Fibroblast of lung (primary cell): ENCODE measurements at regions not wholly inside any gene's neighbourhood (a gene's known extent, or its start where the extent isn't known, plus 50 kb on each side); places are given as distances from the start of the nearest gene placed in this dataset.

ENCODE experiments used
- DNase-seq, 2 donors: peaks; one replicate each; pipeline versions ENCODE4 v3.0.0 to v3.0.0-alpha.2; 2010; ENCODE audit warnings: low read depth in 2 of 2
- H2AFZ ChIP-seq: 2 replicates; pipeline ENCODE4 v1.5.1; 2012; ENCODE audit warnings: low read length, control low read depth, inconsistent platforms
- H3K27ac ChIP-seq: 2 replicates; pipeline ENCODE4 v1.5.1; 2011; ENCODE audit warnings: low read length, control low read depth; ENCODE audit not compliant: insufficient read depth
- H3K27me3 ChIP-seq: 2 replicates; pipeline ENCODE4 v1.5.1; 2011; ENCODE audit warnings: mild to moderate bottlenecking, low read length; ENCODE audit not compliant: control insufficient read depth, insufficient read depth
- H3K36me3 ChIP-seq: 2 replicates; pipeline ENCODE4 v1.5.1; 2011; ENCODE audit warnings: low read length; ENCODE audit not compliant: control insufficient read depth, insufficient read depth
- H3K4me1 ChIP-seq: 2 replicates; pipeline ENCODE4 v1.5.1; 2011; ENCODE audit warnings: low read length; ENCODE audit not compliant: control insufficient read depth, insufficient read depth; ENCODE audit errors: extremely low read depth
- H3K4me2 ChIP-seq: 2 replicates; pipeline ENCODE4 v1.5.1; 2011; ENCODE audit warnings: low read length, control low read depth; ENCODE audit not compliant: insufficient read depth; ENCODE audit errors: extremely low read depth
- H3K4me3 ChIP-seq, 4 experiments: fragments of 200-600 bp in 1 of 4; sonication (generic) in 1 of 4; replicated peaks in 1 of 4; 2 replicates each; pipeline ENCODE4 v1.5.1; 2011 to 2016; ENCODE audit warnings: low read length in 4 of 4, low read depth in 3 of 4, mild to moderate bottlenecking in 3 of 4, control low read depth in 2 of 4, inconsistent platforms in 1 of 4, mixed read lengths in 1 of 4; ENCODE audit not compliant: insufficient read depth in 1 of 4; ENCODE audit errors: control extremely low read depth in 1 of 4
- H3K79me2 ChIP-seq: 2 replicates; pipeline ENCODE4 v1.5.1; 2012; ENCODE audit warnings: mild to moderate bottlenecking, low read length, inconsistent platforms; ENCODE audit not compliant: control insufficient read depth, insufficient read depth
- H3K9ac ChIP-seq: 2 replicates; pipeline ENCODE4 v1.5.1; 2011; ENCODE audit warnings: mild to moderate bottlenecking, low read length, control low read depth; ENCODE audit not compliant: insufficient read depth
- H3K9me3 ChIP-seq: 2 replicates; pipeline ENCODE4 v1.5.1; 2012; ENCODE audit warnings: low read depth, low read length; ENCODE audit not compliant: control insufficient read depth, insufficient read depth
- H4K20me1 ChIP-seq: 2 replicates; pipeline ENCODE4 v1.5.1; 2011; ENCODE audit warnings: low read length; ENCODE audit not compliant: control insufficient read depth, insufficient read depth; ENCODE audit errors: extremely low read depth
- EZH2 ChIP-seq: IDR thresholded peaks from 2 replicates; pipeline ENCODE4 v1.5.1; 2012; ENCODE audit warnings: low read length, control low read depth, mild to moderate bottlenecking; ENCODE audit errors: missing control alignments
- TF ChIP-seq, protein P1 (sequence below), 2 donors: IDR thresholded peaks in 1 of 2; conservative IDR thresholded peaks in 1 of 2; 1 replicate in 1 of 2; 2 replicates in 1 of 2; pipeline ENCODE4 v1.5.1; 2011 to 2012; ENCODE audit warnings: low read length in 2 of 2, control low read depth in 1 of 2, inconsistent platforms in 1 of 2, low read depth in 1 of 2, mild to moderate bottlenecking in 1 of 2

DNA sequence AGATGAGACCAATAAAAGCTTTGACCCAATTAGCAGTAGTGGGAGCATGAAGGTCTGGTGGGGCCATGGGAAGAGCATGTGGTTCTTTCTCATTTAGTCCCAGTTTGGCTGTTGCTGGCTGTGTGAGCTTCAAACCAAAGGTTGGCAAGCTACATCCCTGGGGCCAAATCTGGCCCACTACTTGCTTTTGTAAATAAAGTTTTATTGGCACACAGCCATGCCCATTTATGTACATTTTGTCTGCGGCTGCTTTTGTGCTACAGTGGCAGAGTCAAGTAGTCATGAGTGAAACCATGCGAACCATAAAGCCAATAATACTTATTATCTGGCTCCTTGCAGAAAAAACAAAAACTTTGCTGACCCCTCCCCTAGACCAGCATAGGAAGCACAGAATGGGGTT, 196.9 kb downstream of the PRDM2 start:
- Histone ChIP-seq H3K36me3 (no peaks in the 10 kb centered on the region), H3K79me2 (no peaks in the 10 kb centered on the region), H3K4me1 (no peaks in the 10 kb centered on the region), H3K9me3 (no peaks in the 10 kb centered on the region), H2AFZ (no peak overlapping the region), H3K27me3 (peaks cover 7% of the 10 kb centered on the region), H3K9ac (no peak overlapping the region), H3K4me2 (no peak overlapping the region), H4K20me1 (no peaks in the 10 kb centered on the region), H3K4me3 (no peak overlapping the region), H3K27ac (no peak overlapping the region)
- DNase-seq: no peak
- TF ChIP-seq EZH2: no peak
- TF ChIP-seq, protein P1, sequence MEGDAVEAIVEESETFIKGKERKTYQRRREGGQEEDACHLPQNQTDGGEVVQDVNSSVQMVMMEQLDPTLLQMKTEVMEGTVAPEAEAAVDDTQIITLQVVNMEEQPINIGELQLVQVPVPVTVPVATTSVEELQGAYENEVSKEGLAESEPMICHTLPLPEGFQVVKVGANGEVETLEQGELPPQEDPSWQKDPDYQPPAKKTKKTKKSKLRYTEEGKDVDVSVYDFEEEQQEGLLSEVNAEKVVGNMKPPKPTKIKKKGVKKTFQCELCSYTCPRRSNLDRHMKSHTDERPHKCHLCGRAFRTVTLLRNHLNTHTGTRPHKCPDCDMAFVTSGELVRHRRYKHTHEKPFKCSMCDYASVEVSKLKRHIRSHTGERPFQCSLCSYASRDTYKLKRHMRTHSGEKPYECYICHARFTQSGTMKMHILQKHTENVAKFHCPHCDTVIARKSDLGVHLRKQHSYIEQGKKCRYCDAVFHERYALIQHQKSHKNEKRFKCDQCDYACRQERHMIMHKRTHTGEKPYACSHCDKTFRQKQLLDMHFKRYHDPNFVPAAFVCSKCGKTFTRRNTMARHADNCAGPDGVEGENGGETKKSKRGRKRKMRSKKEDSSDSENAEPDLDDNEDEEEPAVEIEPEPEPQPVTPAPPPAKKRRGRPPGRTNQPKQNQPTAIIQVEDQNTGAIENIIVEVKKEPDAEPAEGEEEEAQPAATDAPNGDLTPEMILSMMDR (conservative IDR thresholded peaks at IDR 0.05 in 1 of 2, IDR thresholded peaks at IDR 0.05 in 1 of 2; ENCODE audit: low read depth in 1 of 2, low read length in 2 of 2): no peak

DNA sequence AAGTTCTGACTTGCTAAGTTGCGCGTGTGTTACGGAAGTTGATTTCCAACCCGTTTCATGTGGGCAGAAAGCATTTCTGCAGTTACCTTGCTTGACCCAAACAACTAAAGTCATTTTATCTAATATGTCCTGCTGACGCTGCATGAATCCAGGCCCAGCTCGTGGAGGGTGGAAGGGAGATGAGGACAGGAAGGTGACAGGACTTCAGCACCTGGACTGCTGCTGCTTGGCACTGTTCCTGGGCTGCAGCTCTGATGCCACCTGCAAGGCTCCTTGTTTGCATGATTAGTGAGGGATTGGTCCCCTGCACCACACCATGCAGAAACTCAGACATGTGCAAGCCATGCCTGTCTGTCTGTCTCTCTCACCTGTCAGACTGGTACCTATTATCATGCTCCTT, 198.4 kb downstream of the PRDM2 start:
- no peak for TF ChIP-seq EZH2
- TF ChIP-seq, protein P1 (conservative IDR thresholded peaks at IDR 0.05 in 1 of 2, IDR thresholded peaks at IDR 0.05 in 1 of 2; ENCODE audit: low read depth in 1 of 2, low read length in 2 of 2): no peak
- no peak overlapping the region for H3K27ac ChIP-seq
- no peaks in the 10 kb centered on the region for H3K27me3 ChIP-seq
- H3K4me1 ChIP-seq: no peaks in the 10 kb centered on the region
- no peak overlapping the region for H2AFZ ChIP-seq
- no peak overlapping the region for H3K9ac ChIP-seq
- H3K36me3 ChIP-seq: no peaks in the 10 kb centered on the region
- H3K4me3 ChIP-seq: no peak overlapping the region
- H3K4me2 ChIP-seq: no peak overlapping the region
- no peaks in the 10 kb centered on the region for H3K9me3 ChIP-seq
- H4K20me1 ChIP-seq: no peaks in the 10 kb centered on the region
- DNase-seq: no peak
- no peaks in the 10 kb centered on the region for H3K79me2 ChIP-seq

- H3K27ac ChIP-seq: no peak overlapping the region
- no peak for TF ChIP-seq EZH2
- TF ChIP-seq, protein P1 (conservative IDR thresholded peaks at IDR 0.05 in 1 of 2, IDR thresholded peaks at IDR 0.05 in 1 of 2; ENCODE audit: low read depth in 1 of 2, low read length in 2 of 2): no peak
- no peaks in the 10 kb centered on the region for H3K27me3 ChIP-seq
- H3K36me3 ChIP-seq: no peaks in the 10 kb centered on the region
- H3K9me3 ChIP-seq: no peaks in the 10 kb centered on the region
- H3K4me3 ChIP-seq: no peak overlapping the region
- DNase-seq: no peak
- no peaks in the 10 kb centered on the region for H3K4me1 ChIP-seq
- H3K4me2 ChIP-seq: no peak overlapping the region
- no peak overlapping the region for H2AFZ ChIP-seq
- H3K9ac ChIP-seq: no peak overlapping the region
- no peaks in the 10 kb centered on the region for H4K20me1 ChIP-seq
- H3K79me2 ChIP-seq: no peaks in the 10 kb centered on the region
Measured at GRCh38 chr1:13899856-13900255, 199.9 kb downstream of the PRDM2 start.
